ENCODE measurements at regions not wholly inside any gene's neighbourhood (a gene's known extent, or its start where the extent isn't known, plus 50 kb on each side); places are given as distances from the start of the nearest gene placed in this dataset.

DNA sequence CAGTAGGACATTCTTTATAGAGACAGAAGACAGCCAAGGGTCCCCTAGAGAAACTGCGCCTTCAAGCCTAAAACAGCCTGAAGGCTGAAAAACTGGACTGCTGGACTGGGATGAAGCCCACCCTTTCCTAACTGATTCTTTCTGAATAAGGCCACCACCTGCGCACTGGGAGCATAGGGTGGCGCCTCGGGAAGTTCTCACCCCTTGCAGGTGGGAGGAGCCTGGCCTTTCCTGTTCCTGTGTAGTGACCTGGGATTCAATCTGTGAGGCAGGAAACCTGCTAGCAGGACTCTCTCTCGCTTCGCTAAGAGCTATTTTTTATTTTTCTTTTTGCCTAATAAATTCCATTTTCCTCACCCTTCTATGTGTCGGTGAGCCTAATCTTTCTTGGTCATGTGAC is 61.8 kb upstream of the KLHL13 start:
- TF ChIP-seq POLR2A (IDR thresholded peaks at IDR 0.05; ENCODE audit: low read length): no peak
- no peak for TF ChIP-seq GATA1 (IDR thresholded peaks at IDR 0.05; ENCODE audit: low read depth, low read length)
